Left kidney (tissue), 1 donor: ENCODE measurements at regions not wholly inside any gene's neighbourhood (a gene's known extent, or its start where the extent isn't known, plus 50 kb on each side); places are given as distances from the start of the nearest gene placed in this dataset.

Experiments used
- DNase-seq: peaks from one replicate; pipeline ENCODE4 v3.0.0-alpha.2; 2013

DNA sequence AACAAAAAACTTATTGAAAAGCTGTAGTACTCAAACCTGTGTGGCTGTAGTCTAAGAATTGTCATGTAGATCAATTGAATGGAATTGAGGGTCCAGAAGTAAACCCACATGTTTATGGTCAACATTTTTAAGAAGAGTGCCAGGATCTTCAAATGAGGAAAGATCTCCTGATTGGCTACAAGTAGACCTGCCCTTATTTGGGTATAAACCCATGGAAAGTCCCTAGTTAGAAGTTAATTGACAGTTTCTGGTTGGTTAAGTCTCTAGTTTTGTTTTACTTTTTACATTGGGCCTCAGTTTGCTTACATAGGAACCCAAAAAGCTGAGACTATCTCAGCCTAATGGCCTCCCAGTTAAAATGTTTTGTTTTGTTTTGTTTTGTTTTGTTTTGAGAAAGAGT, 91.9 kb upstream of the RESF1 start:
- no peak for DNase-seq

GRCh38 chr12:31866523-31866922, 92.7 kb upstream of the RESF1 start:
- no peak for DNase-seq

DNA sequence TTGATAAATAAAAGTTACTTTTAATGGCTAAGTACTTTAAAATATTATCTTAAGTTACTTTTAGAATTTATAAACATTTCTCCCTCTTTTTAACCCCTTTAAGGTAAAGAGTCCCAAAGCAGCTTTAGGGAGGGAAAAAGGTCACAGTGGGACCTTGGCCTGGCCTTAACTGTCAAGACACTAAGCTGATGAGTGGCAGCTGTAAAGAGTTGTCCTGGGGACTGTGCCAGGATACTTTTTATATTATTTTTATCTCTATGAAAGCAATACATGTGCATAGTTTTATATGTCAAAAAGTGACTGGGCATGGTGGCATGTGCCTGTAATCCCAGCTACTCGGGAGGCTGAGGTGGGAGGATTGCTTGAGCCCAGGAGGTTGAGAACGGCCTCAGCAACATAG, 94.2 kb upstream of the RESF1 start:
- DNase-seq, result no peak

GRCh38 chr12:31861360-31861759, 97.9 kb upstream of the RESF1 start:
- DNase-seq, result no peak

- DNase-seq, result no peak
These were observed 98.8 kb upstream of the RESF1 start for GRCh38 chr12:31860401-31860800.

DNA sequence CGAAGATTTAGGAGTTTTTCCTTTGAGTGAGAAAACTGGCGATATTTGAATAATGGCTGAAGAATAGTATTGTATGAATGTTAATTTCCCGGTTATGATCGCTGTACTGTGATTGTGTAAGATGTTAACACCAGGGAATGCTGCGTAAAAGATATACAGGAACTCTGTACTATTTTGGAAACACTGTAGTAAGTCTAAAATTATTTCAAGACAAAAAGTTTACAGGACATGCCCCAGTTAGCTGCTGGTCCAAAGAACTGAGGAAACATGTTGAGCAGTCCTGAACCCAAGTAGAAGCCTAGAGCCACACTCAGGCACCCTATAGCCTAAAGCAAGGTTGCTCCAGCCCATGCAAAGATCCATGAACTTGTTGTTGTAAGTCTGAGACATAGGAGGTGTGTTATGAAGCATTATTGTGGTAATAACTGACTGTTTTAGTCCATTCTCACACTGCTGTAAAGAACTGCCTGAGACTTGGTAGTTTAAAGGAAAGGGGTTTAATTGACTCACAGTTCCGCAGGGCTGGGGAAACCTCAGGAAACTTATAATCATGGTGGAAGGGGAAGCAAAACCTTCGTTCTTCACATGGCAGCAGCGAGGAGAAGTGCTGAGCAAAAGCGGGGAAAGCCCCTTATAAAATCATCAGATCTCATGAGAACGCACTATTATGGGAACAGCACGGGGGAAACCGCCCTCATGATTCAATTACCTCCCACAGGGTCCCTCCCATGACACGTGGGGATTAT, 99.8 kb upstream of the RESF1 start:
- no peak for DNase-seq

GRCh38 chr12:31855427-31855826, 103.8 kb upstream of the RESF1 start:
- no peak for DNase-seq

- DNase-seq, result no peak
These were observed 105.2 kb upstream of the RESF1 start for GRCh38 chr12:31853977-31854376.

DNA sequence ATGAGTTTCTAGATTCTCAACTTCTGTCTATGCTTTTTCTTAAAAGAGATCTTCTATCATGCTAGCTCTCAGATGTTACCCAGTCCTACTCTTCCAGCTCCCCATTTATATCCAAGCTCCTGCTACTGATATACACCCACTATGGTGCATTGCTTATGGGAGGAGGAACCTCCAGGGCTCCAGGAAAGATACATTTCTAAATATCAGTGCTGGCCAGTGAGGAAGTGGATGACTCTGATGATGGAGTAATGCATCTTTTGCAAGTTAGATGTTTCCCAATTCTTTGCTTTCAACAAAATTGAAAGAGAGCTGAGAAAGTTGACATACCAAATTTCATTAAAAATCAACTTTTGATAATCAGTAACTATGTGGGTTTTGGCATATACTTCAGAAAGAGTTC, 105.7 kb upstream of the RESF1 start:
- DNase-seq, result no peak

- no peak for DNase-seq
These were observed 108.9 kb upstream of the RESF1 start for GRCh38 chr12:31850268-31850667.

DNA sequence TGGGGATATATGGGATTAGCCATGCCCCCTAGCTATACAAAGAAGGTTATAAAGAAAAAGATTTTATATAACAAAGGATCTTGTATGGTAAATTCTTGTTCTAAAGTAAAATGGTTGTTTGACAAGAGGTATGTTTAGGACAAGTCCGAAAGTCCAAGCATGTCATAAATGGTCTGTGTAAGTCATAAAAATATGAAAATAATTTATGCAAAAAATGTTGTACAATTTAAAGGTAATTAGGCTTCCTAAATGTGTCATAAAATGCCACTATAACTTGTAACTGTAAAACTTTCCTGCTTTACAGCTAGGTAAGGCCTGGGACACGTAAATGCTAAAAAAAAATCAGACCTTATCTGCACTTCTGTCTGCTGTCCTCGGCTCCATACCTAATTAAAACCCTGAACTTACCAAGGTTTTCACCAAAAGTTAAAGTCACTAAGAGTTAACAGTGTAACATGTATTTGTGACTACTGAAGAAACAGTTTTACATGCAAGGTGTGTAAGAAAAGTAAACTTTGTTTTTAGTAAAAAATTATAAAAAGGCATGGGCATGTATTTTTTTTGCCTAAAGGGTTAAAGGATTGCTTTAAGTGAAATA, 110.0 kb upstream of the RESF1 start:
- DNase-seq, result no peak

DNA sequence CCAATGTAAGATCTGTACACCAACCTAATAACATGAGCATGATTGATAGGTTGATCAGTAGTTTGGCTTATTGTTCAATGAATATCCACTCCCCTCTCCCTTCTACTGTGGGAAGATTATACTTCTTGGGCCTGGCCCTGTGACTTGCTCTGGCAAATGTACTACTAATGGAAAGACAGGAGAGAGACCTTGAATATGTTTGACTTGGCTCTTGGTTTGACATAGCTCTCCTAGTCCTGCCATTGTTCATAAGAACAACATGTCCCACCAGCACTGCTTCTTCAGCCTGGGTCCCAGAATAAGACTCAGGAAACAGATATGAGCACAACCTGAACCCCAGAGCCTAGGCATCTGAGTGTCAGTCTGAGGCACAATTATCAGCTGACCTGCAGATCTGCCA, 112.8 kb upstream of the RESF1 start:
- DNase-seq, result no peak

DNA sequence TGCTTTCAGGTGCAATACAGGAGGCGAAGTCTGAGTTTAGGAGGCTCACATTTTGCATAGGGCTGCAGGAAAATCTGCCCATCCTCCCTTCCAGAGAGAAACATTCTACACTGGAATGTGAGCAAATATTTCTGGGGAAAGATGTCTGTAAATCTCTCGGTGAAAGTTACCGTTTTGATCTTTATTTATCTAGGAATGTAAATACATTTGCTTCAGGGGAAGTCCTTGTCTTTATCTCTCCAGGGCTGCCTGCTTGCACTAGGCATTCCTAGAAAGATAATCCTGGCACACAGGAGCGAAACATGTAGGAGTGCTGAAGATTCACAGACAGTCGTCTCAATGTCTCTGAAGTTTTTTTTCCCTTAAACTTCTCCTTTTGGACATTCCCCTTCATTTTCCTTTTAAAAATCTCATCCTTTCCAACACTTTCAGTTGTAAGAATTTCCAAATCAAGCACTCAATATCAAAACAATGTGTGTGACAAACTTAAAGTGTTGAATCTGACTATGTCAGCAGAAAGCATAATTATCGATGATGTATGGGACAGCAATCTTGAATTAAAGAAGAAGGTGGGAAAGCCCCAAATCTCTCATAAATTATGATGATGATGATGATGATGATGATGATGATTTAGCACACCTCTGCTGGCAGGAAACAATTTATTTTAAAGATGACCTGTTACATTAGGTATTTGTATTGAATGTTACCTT, 113.4 kb upstream of the RESF1 start:
- no peak for DNase-seq

- DNase-seq, result no peak
These were observed 114.7 kb upstream of the AMN1 start for GRCh38 chr12:31843398-31844095.

GRCh38 chr12:31837913-31838312, 109.1 kb upstream of the AMN1 start:
- no peak for DNase-seq

- no peak for DNase-seq
These were observed 106.6 kb upstream of the AMN1 start for GRCh38 chr12:31835276-31835882.

- DNase-seq, result no peak
These were observed 105.3 kb upstream of the AMN1 start for GRCh38 chr12:31834150-31834549.

GRCh38 chr12:31832740-31833729, 104.2 kb upstream of the AMN1 start:
- DNase-seq, result no peak

DNA sequence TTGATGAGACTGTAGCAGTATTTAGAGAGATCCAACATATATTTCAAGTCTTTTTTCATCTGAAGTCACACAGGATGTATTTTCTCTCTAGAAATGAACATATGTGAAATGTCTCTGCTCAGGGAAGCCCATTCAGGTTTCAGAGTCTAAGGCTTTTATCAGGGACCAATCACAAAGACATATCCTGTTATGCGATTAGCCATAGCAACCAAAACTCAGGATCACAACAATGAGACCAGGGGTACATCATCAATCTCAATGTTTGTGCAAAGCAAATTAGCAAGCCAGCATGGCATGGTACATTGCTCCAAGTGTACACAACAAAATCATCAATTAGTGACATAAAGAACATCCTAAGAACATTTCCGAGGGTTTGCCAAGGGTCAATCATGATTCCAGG, 99.2 kb upstream of the AMN1 start:
- DNase-seq, result no peak

DNA sequence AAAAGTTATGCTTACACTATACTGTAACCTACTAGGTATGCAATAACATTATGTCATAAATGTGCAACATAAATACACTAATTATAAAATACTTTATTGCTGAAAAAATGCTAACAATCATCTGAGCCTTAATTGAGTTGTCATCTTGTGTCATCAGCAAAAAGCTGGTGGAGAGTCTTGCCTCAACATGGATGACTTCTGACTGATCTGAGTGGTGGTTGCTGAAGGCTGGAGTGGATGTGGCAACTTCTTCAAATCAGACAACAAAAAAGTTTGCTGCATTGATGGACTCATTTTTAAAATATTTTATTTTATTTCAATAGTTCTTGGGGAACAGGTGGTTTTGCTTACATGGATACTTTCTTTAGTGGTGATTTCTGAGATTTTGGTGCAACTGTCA, 93.9 kb upstream of the AMN1 start:
- DNase-seq, result no peak

DNA sequence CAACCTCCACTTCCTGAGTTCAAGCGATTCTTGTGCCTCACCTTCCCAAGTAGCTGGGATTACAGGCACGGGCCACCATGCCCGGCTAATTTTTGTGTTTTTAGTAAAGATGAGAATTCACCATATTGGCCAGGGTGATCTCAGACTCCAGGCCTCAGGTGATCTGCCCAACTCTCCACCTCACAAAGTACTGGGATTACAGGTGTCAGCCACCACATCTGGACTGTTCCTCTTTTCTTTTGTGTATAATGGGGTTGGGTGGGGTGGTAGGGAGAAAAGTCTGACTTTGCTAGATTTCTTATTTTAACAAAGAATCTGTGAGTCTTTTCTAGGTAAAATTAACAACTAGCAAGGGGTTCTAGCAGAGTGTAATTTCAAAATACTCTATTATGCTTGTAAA, 92.7 kb upstream of the AMN1 start:
- DNase-seq, result no peak
